GM21367 (cell line): ENCODE measurements at regions not wholly inside any gene's neighbourhood (a gene's known extent, or its start where the extent isn't known, plus 50 kb on each side); places are given as distances from the start of the nearest gene placed in this dataset.

Experiments
- ATAC-seq: cut with Tn5 transposase; IDR thresholded peaks from one replicate; pipeline ENCODE4 v1.9.1; 2021; ENCODE audit not compliant: unreplicated experiment

DNA sequence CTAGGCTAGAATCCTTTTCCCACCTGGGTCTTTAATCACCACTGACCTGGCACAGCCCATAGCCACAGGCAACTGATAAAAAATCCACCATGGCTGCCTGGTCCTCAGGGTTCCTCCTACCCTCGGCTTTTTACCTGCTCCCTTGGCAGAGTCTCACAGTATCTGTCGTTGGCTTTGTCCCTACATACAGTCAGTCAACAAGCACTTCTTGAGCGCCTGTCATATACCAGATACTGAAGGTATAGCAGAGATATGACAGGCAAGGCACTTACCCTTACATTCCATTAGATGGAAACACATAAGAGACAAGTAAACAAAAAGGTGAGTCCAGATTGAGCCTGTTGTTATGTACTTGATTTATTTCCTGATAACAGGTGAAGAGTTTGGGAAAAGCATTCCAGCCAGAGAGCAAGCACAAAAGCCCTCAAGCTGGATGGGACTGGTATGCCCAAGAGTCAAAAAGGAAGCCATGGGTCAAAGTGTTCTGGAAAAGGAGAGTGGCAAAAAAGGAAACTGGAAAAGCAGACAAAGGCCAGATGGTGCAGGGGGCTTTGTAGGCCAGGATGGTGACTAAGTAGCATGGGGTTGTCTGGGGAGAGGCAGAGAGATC is 247.0 kb downstream of the CHD9NB start:
- no peak for ATAC-seq

DNA sequence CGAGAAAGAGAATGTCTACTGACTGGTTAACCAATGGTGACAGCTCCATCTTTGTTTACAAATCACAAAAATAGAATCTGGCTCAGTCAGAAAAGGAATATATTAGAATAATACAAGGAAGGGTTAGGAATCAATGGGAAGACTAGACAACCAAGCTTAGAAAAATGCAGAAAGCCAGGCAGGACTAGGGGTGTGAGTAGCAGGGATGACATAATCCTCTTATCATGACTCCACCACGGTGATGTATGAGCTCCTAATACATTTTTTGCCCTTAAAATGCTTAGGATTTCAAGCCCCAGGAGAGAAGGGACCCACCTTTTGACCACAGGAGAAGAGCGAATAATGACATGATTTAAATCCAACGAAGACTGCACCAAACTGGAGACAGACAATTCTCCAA is 252.3 kb downstream of the CHD9NB start:
- no peak for ATAC-seq

DNA sequence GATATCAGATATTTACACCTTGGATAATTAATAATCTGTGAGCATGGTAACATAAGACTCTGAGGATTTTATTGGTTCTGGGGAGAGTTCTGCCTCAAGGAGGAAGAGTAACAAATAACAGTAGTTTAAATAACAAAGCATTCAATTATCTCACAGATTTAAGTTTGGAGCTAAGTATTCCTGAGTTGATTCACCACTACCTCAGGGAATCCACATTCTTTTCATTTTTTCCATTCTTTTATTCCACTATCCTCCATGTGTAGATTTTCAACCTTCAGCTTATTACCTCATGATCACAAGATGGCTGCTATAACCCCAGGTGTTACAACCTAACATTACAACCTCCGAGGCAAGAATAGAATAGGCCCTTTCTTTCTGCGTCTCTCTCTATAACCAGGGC is 252.2 kb upstream of the TOX3 start:
- no peak for ATAC-seq

DNA sequence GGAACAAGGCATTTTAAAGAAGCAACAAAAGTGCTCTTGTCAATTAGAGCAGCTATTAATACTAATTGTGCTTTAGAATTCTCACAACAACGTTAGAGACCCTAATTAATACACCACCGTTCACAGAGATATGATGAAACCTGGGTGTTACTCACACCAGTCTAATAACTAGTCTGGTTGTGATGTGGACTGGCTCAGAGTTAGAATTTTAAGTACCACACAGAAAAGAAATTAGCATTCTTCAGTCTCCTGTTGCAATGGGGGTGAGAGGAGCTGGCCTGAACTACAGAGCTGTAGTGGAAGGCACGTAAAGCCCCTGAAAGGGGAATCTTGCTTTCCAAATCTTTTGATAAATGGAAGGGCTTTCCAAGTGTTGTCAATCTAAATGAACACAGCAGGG is 240.8 kb upstream of the TOX3 start:
- ATAC-seq: no peak

DNA sequence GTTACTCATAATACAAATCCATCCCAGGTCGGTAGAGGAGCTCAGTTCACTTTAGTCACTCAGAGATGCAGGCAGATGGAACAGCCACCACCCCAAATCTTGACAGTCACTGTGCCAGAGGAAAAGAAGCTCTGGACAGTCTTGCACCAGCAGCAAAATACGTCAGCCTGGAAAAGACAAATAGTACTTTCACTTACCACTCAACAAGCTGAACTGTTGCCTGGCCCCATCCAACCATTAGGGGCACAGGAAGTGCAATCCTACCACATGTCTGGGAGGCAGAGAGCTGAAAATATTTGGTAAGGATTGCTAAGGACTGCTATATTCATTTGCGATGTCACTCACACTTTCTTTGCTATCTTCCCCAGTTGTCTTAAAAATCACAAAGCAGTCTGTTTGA is 239.1 kb upstream of the TOX3 start:
- ATAC-seq: no peak

DNA sequence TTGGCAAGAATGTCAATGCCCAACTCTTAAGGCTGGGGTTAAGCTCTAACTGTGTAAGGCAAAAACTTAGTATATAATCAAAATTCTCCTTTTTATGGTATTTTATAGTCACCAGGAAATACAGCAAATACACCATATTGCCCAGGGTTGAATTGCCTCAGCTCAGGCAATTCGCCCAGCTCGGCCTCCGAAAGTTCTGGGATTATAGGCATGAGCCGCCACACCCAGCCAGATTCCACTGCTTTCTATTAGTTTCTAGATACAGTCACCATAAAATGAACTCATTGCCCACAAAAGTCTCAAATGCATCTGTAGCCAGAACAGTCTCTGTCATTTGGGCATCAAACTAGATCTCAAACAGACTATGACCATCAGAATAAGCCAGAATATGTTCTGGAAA is 238.7 kb upstream of the TOX3 start:
- no peak for ATAC-seq

DNA sequence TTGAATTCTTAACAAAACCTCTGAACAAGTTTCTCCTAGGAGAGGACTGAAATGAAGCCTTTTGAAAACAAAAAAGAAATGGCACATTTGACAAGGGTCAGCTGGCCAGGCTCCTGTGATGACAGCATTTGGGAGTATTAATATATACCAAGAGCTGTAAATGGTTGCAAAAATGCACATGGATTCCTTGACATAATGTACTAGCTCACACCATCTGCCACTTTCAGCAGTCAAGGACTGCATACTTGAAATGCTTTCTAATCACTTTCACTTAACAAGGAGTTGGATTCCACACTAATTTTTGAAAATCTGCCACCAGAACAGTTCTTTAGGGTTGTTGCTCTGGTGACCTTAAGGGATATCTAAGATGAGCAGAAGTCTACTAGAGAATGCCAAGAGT is 236.7 kb upstream of the TOX3 start:
- no peak for ATAC-seq

DNA sequence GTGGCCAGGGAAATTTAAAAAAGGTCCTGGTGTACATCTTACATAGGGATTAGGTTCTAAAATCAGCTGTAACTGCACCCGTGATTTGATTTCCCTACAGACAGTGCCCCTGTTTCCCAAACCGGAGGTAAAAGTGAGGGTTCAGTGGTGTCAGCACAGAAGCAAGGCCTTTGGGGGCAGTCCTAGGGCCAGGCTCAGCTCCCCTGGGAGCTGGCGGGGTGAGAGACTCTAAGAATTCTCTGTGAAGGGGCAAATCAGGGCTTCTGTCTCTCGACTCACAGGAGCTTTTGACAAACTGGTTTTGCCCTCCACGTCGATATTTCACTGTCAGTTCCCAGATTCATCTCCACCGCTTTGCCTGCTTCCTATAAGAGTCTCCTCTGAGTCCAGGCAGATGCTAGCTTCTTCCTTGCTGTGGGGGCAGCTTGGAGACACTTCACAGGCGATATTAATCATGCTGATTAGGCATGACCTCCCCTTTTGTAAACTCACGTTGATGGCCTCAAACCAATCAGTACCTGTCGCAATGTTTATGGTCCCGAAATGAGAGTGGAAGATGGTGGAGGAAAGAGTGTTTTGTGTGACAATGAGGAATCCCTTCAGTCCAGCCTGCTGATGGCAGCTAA is 234.2 kb upstream of the TOX3 start:
- no peak for ATAC-seq

DNA sequence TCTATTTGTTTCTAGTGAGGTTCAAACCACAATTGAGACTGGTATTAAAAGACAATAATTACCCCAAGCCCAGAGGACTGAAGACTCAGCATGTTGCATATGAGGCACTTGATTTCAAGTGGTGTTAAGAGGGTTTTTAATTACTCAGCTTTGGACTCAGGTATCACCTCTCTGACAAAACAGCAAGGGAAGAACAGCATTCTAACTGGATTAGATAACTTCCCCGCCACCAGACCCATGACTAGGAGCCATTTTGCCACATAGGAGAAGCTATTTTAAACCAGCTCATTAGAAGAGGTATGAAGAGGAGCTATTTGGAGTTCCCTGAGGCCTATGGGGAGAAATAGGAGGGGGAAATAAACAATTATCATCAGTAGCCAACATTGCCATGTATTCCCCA is 226.1 kb upstream of the TOX3 start:
- no peak for ATAC-seq

DNA sequence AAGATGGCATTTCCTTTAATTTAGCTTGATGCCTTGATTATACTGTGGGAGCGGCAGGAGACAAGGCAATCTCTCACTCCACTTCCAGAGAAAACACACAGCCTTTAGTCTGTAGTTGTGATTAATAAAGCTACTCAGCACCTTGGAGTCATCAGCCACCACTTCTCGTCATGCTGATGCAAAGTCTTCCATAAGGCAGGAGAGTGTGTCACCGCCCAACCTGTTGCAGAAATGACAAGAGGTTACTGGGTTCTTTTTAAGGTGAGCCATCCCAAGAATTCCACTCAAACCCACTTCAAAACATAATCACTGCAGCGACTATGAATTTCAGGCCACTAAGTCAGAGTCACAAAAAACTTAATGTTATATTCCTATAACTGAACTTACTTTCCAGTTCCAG is 223.9 kb upstream of the TOX3 start:
- no peak for ATAC-seq

DNA sequence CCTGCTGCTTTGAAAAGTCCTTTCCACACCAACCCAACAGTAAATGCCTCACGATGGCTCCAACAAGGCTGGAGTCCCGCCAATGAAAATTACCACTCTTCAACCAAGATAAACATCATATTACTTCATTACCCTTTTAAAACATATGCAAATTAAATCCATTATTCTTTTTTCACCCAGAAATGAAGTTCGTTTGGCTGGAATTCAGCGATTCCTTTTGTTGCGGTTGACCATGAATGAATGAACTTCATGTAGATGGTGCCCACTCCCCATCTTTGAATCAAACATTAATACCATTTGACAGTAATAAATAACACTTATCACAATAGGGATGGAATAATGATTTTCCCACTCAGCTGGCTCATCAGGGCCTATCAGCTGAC is 211.5 kb upstream of the TOX3 start:
- no peak for ATAC-seq

DNA sequence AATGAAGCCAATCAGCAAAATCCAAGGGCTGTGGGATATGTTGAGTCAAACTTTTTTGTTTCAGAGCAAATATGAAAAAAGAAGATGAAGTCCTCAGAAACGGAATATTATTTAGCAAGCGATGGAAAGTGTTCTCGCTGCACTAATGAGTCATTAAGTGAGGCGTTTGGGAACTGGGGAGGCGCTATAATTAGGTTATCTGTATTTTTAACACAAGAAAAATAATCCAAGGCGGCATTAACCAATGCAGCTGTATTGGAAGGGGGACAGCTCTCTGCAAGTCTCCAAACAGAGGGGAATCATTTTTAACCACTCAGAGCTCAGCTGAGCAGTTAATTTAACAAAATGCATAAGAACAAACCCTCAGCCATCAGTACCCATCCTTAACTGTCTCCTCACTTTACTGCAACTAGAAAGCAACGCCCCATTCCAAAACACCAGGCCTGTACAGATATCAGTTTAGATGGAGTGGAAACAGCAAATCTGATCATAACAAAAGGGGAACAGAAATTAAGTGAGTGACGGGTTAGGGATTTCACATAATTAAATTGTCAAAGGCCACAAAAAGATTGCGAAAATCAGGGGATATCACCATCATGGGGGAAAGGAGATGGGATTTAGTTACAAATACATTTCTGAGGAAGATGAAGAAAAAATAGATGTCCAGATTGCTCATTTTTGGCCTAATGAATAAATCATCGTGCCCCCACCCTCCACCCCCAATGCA is 211.0 kb upstream of the TOX3 start:
- no peak for ATAC-seq

DNA sequence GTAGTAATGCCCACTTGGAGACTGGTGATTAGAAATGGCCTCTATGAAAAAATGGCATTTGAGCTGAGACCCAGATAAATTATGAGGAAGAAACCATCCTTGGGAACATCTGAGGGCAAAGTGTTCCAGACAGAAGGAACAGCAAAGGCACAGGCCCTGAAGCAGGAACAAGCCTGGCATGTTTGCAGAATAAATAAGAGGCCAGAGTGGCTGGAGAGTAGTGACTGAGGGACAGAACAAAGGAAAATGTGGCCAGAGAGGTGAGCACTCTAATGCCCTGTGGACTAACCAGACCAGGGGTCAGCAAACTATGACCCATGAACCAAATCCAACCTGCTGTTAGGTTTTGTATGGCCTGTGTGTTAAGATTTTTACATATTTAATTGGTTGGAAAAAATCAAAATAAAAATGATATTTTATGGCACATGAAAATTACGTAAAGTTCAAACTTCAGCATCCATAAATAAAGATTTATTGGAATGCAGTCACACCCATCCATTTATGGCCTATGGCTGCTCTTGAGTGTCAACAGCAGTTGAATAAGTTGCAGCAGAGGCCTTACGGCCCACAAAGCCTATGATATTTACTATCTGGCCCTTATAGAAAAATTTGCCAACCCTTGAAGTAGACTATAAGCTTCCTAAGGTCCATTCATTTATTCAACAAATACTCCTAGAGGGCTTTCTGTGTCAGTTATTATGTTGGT is 210.0 kb upstream of the TOX3 start:
- no peak for ATAC-seq

DNA sequence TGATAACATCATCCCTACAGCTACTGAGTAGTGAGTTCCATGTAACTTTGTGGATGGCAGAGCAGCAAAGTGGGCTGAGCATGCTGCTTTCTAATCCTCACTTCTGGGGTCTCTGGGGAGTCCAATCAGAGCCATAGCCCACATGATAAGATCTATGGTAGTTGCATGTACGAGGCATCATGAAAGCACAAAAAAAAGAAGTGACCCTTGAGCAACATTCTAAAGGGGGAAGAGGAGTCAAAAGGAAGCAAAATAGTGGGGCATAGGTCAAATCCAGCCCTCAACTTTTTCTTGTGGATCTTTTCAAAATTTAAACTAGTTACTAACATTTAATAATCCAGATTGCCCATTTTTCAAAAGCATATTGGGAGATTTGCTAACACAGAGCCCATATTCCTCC is 208.5 kb upstream of the TOX3 start:
- no peak for ATAC-seq

DNA sequence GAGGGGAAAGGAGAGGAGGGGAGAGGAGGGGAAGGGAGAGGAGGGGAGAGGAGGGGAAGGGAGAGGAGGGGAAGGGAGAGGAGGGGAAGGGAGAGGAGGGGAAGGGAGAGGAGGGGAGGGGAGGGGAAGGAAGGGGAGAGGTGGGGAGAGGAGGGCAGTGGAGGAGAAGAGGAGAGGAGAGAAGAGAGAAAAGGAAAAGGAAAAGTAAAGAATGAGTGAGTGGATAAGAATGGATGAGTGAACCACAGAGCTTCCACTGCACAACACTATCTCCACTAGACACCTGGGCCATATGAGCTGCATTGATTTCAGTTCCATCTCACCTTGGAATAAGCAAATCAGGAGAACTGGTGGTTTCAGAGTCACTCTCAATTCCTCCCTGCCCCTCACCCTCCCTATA is 204.1 kb upstream of the TOX3 start:
- no peak for ATAC-seq

DNA sequence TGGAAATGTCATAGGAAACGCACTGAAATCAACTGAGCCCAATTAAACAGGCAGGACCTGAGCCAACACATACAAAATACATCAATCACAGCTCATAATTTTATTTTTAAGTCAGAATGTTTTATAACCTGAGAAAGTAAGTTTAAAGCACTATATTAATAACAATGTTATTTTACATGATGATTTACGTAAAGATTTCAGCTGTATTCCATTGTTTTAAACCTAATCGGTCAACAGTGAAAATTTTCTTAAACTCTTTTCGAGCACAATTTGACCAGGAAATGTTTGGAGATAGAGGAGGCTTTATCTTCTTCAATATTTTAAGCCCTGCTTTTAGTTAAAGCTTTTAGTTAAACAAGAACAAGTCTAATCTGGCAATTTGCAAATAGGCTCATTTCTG is 201.8 kb upstream of the TOX3 start:
- ATAC-seq: no peak

DNA sequence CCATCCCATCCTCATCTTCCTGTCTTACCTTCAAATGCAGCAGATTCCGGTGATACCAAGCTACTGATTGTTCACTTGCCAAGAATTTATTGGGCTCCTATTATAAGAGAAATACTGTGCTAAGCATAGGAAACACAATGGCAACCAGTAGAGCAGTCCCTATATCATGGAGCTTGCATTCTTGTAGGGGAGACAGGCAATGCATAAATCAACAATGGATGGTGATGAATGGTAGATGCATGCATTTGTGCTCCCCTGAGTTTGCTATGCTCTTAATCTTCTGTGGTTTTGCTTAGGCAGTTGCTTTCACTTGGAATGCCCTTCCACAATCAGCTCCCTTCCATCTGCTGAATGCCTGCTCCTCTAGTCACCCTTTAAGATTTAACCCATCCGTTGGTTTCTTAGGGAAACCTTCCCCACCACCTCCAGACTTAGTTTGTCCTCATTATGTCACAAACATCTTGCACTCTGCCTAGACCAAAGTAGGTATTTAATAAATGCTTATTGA is 200.2 kb upstream of the TOX3 start:
- no peak for ATAC-seq

DNA sequence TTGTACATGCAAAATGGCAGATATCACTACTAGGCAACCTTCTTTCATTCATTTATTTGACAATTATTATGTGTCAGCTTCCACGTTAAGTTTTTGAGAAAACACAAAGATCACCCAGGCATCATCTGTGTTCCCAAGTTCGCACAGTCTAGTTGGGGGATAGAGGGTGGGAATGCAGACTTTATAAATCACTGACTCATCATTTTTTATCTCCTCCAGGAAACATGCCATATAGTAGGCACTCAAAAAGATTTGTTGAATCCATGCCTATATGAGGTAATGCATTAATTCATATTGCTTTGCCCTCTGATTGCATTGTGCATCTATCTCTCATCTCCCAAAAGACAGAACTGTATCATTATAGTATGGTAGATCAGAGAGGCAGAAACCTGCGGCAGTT is 196.8 kb upstream of the TOX3 start:
- no peak for ATAC-seq

DNA sequence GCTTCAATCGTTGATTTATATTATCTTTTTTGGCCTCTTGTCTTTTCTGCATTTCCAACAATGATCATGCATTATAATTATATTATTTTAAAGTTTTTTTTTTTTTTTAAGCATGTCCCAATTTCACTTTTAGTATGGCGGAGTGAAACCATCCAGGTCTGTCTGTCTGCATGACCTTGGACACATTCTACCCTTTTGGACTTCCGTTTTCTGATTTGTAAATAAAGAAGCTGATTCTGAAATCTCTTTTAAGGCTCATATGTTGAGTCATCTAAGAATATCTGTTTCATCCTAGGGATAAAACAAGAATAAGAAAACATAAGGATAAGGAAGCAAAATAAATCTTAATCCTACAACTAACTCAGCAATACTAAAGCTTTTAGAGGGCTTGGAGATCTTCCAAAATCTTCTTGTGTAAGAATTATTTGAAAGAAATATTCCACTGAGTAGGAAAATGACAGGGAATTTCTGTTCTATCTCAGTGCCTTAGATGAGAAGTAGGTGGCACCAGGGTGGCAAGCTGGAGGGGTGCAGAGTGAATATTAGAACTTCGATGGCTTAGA is 195.7 kb upstream of the TOX3 start:
- ATAC-seq: no peak

DNA sequence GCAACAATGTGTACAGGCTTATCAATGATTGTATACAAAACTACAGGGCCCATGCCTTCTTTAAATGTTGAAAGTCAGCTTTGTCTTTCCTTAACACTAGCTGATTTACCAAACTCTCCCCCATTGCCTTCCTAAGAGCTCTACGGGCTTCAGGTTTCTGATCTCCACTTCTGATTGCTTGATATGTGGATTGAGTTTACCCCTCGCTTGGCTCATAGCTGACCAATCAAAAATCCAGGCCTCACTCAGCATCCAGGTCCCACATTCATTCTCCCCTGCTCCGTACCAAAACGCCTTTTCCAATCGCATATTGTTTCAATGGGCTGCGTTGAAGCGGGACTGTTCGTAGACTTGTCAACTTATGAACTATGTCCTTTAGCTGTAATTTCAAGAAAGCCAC is 195.1 kb upstream of the TOX3 start:
- no peak for ATAC-seq

DNA sequence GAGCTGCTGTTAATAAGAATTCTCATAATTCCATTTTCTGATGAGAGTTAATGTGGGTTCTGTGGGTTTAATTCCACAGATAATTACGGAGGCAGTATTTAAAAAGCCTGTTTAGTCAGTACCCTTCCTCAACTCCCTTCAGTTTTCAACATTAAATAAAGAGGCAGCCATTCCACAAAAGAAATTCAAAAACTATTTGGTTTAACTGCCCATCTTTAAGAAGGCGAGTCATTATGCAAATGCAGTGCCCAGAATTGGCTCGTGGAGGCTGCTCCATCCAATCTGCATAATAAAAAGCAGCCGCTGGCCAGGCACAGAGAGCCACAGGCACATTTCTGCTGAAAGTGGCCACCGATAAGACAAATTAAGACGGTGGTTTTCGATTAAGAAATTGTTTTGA is 194.4 kb upstream of the TOX3 start:
- no peak for ATAC-seq

DNA sequence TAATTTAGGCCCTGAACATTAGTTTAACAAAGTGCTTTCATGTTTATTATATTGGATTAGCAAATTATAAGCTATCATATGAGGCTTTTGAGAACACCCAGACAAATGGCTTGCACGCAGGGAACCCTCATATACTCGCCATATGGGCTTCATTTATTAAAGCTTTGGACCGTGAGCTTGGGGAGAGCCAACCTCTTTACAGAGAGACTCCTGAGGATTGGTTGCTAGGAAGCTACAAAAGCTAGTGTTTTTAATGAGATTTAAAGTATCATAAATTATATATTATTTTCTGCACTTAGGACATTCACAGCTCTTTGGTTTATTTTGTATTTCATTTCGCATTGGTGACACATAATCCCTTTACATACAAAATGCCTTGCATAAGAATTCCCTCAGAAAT is 193.8 kb upstream of the TOX3 start:
- no peak for ATAC-seq
